ENCODE measurements at regions not wholly inside any gene's neighbourhood (a gene's known extent, or its start where the extent isn't known, plus 50 kb on each side); places are given as distances from the start of the nearest gene placed in this dataset.

- no peaks in the 10 kb centered on the region for H3K9me3 ChIP-seq
- H3K4me3 ChIP-seq, result no peak overlapping the region
- intact Hi-C loops (cut with DNase I; ENCODE audit: low total_unique reads), result no loop called here
- DNase-seq, result no peak
- H3K27ac ChIP-seq, result no peak overlapping the region
- WGBS, 2 donors, result 90 to 91% methylated on average over 7 of the region's 7 CpGs
- TF ChIP-seq CTCF (IDR thresholded peaks at IDR 0.05), result no peak
- no peak for TF ChIP-seq POLR2A (IDR thresholded peaks at IDR 0.05)
- no peaks in the 10 kb centered on the region for H3K27me3 ChIP-seq
- H3K36me3 ChIP-seq (ENCODE audit: low read depth, missing control alignments), result no peaks in the 10 kb centered on the region
- peaks cover 5% of the 10 kb centered on the region for H3K4me1 ChIP-seq
Observed at GRCh38 chr3:5563537-5564277, 376.2 kb downstream of the EDEM1 start.

- 87 to 98% methylated on average over 2 of the region's 2 CpGs for whole genome bisulfite sequencing, 2 donors
- Histone ChIP-seq H3K27ac (no peak overlapping the region), H3K27me3 (no peaks in the 10 kb centered on the region), H3K4me1 (peaks cover 5% of the 10 kb centered on the region), H3K9me3 (no peaks in the 10 kb centered on the region), H3K36me3 (ENCODE audit: low read depth, missing control alignments) (no peaks in the 10 kb centered on the region), H3K4me3 (no peak overlapping the region)
- TF ChIP-seq CTCF (IDR thresholded peaks at IDR 0.05) (no peak), POLR2A (IDR thresholded peaks at IDR 0.05) (no peak)
- no peak for DNase-seq
- intact Hi-C loops (cut with DNase I; ENCODE audit: low total_unique reads), result no loop called here
Observed at GRCh38 chr3:5564278-5564666, 376.8 kb downstream of the EDEM1 start.

GRCh38 chr3:5565026-5565425 lies 377.5 kb downstream of the EDEM1 start:
- Histone ChIP-seq H3K27ac (no peak overlapping the region), H3K27me3 (no peaks in the 10 kb centered on the region), H3K4me1 (peaks cover 5% of the 10 kb centered on the region), H3K4me3 (no peak overlapping the region), H3K36me3 (ENCODE audit: low read depth, missing control alignments) (no peaks in the 10 kb centered on the region), H3K9me3 (no peaks in the 10 kb centered on the region)
- TF ChIP-seq POLR2A (IDR thresholded peaks at IDR 0.05) (no peak), CTCF (IDR thresholded peaks at IDR 0.05) (no peak)
- intact Hi-C loops (cut with DNase I; ENCODE audit: low total_unique reads), result no loop called here
- DNase-seq, result no peak
- 48 to 49% methylated on average over 4 of the region's 4 CpGs for WGBS, 2 donors

GRCh38 chr3:5567113-5567512 lies 379.6 kb downstream of the EDEM1 start:
- Histone ChIP-seq H3K4me1 (peaks cover 5% of the 10 kb centered on the region), H3K27ac (no peak overlapping the region), H3K36me3 (ENCODE audit: low read depth, missing control alignments) (no peaks in the 10 kb centered on the region), H3K9me3 (no peaks in the 10 kb centered on the region), H3K27me3 (no peaks in the 10 kb centered on the region), H3K4me3 (no peak overlapping the region)
- DNase-seq, result no peak
- WGBS, 2 donors, result 87 to 93% methylated on average over 2 of the region's 2 CpGs
- TF ChIP-seq POLR2A (IDR thresholded peaks at IDR 0.05) (no peak), CTCF (IDR thresholded peaks at IDR 0.05) (no peak)
- intact Hi-C loops (cut with DNase I; ENCODE audit: low total_unique reads), result no loop called here

GRCh38 chr3:5568451-5568850 lies 380.9 kb downstream of the EDEM1 start:
- WGBS, 2 donors, result 53 to 55% methylated on average over 5 of the region's 5 CpGs
- no peaks in the 10 kb centered on the region for H3K27me3 ChIP-seq
- DNase-seq, result no peak
- H3K9me3 ChIP-seq, result no peaks in the 10 kb centered on the region
- H3K36me3 ChIP-seq (ENCODE audit: low read depth, missing control alignments), result no peaks in the 10 kb centered on the region
- no peak for TF ChIP-seq CTCF (IDR thresholded peaks at IDR 0.05)
- no peak for TF ChIP-seq POLR2A (IDR thresholded peaks at IDR 0.05)
- intact Hi-C loops (cut with DNase I; ENCODE audit: low total_unique reads), result no loop called here
- peaks cover 5% of the 10 kb centered on the region for H3K4me1 ChIP-seq
- H3K27ac ChIP-seq, result no peak overlapping the region
- no peak overlapping the region for H3K4me3 ChIP-seq

All from testis (tissue), 2 donors.